Ureter (tissue), 1 donor: ENCODE measurements at regions not wholly inside any gene's neighbourhood (a gene's known extent, or its start where the extent isn't known, plus 50 kb on each side); places are given as distances from the start of the nearest gene placed in this dataset.

Experiments
- DNase-seq: peaks from one replicate; pipeline ENCODE4 v3.0.0-alpha.2; 2020; ENCODE audit warnings: low spot score
- donor health status: DM: yes; HTN: yes; CAD: no.

DNA sequence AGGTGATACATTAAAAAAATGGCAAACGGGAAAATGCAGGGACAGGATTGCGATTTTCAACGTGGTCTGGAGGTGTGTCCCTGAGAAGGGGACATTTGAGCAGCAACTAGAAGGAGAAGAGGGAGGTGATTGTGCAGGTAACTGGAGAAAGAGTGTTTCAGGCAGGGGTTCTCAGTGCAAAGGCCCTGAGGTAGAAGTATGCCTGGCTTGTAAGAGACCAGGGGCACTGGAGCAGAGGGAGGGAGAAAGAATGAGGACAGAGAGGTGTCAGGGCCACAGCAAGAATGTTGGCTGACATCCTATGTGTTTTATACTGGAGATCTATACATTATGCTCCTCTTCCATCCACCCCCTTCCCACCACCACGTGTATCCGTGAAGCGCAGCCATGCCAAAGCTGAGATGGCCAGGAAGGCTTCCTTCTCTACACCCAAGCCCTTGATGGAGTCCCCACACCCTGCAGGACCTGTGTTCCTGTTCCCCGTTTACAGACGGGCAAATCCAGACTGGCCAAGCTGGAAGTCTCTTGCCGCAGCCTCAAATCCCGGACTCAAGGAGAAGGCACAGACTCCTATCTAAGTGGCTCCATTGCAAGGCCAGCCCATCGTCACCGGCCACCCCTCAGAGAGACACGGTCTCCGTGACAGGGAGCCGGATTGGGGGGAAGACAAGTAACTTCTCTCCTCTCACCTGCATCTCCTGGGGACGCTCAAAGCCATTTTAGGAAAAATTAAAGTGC is 416.1 kb downstream of the MN1 start:
- DNase-seq: no peak

DNA sequence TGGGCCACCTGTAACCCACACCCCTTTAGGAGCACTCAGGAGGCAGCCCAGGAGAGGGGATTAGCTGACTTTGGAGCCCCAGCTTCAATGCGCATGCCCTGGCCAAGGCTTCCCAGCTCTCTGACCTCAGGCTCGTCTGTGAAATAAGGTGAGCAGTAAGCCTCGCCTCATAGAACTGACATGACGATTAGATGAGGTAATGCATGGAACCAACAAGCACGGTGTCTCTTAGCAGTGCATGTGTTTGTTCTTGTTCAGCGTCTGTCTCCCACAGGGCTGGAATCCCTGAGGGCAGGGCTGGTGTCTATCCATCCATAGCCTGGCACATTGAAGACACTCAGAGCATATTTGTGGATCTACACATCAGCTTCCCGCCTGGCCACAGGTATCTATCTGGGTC is 415.4 kb downstream of the MN1 start:
- DNase-seq: no peak

DNA sequence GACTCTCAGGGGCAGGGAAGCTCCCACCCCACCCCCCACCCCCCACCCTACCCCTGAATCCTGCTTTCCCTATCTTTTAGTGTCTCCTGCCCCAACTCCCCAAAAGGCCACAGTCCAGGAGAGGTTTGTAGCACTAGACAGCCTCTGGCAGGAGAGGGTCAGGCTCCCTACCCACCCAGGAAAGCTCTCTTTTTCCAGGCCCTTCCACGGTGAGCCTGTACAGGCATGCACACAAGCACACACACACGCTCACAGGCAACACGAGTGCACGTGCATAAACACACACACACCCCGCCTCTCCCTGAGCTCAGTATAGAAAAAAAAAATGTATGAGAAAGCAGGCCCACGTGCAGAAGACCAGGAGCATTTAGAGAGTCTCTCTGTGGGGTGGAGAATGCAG is 414.0 kb downstream of the MN1 start:
- no peak for DNase-seq

DNA sequence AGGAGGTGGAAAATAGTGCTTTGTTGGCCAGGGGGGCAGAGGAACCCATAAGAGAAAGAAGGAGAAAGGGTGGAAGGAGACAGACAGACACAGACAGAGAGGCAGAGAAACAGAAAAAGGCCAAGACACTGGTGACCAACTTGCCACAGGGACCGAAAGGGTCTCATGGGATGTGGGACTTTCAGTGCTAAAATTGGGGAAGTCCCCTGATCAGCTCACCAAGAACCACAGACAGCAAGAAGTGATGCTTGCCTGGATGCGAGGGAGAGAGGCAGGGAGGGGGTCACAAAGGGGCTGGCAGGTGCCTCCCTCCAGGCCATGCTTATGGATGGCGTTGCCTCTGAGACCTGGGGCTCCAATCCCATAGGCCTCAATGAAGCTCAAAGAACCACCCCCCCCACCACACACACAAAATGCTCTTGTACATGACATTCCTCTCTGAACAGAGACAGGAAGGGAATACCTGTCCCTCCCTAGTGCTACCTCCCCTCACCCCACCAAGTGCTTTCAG is 413.4 kb downstream of the MN1 start:
- no peak for DNase-seq

DNA sequence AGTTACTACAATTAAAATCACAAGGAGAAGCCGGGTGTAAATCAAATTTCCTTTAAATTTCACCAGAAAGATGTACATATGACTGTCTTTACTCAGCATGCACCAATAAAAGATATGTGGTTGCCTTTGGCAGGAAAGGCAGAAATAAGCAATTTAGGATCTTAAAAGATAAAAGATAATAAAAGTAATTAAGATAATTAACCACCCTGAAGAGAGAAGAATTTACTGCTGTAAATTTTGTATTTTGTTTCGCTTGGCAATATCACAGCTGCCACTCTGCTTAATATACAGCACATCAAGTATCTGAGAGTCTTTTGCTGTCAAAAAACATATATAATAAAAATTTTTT is 411.9 kb downstream of the MN1 start:
- no peak for DNase-seq

DNA sequence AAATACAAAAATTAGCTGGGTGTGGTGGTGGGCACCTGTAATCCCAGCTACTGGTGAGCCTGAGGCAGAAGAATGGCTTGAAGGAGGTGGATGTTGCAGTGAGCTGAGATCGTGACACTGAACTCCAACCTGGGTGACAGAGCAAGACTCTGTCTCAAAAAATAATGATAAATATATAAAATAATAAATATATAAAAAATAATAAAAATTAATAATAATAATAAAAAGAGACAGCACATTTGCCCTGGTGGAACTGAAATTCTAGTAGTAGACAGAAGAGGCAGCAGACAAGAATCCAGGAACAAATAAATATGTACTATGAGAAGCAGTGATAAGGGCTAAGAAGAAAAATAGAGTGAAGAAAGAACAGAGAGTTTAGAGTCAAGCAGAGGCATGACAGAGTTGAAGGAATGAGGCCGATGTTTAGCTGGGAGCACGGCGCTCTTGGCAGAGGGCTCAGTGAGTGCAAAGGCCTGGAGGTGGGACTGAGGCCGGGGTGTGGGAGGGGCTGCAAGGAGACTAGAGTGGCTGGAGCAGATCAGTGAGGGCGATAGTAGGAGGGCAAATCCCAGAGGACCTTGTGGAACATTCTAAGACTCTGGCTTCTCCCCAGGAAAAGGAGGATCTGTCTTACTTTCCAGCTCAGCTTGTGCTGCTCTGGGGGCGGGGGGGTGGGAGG is 410.3 kb downstream of the MN1 start:
- DNase-seq: peak; percentile 60

DNA sequence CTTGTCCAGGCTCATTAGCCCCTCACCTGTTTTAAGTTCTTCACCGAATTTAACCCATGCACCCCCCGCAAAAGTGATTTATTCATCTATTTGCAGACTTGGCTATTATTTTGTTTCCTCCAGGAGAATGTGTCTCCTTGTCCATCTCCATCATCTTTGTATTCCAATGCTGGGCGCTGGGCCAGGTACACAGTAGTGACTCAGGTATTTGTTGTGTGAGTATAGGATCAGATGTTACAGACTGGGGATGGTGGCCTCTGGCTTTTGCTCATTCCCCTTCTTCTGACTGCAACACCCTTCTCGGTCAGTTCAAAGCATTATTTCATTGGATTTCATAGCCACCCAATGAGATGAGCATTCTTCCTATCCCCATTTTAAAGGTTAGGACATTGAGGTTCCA is 408.2 kb downstream of the MN1 start:
- DNase-seq: no peak

DNA sequence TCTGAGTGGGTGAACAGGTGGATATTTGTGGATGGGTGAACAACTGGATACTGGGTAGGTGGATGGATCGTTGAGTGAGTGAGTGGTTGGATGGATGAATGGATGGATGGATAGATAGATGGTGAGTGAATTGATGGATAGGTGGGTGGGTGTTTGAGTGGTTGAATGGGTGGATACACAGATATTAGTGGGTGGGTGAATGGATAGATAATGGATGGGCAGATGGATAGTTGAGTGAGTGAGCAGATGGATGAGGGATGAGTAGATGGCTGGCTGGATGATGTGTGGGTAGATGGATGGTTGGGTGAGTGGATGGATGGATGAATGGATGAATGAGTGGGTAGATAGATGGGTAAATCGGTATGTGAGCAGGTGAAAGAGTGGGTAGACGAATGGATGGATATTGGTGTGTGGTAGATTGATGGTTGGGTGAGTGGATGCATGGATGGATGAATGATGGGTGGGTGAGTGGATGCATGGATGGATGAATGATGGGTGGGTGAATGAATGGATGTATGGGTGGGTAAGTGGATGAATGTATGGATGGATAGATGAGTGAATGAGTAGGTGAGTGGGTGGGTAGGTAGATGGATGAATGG is 406.7 kb downstream of the MN1 start:
- no peak for DNase-seq

DNA sequence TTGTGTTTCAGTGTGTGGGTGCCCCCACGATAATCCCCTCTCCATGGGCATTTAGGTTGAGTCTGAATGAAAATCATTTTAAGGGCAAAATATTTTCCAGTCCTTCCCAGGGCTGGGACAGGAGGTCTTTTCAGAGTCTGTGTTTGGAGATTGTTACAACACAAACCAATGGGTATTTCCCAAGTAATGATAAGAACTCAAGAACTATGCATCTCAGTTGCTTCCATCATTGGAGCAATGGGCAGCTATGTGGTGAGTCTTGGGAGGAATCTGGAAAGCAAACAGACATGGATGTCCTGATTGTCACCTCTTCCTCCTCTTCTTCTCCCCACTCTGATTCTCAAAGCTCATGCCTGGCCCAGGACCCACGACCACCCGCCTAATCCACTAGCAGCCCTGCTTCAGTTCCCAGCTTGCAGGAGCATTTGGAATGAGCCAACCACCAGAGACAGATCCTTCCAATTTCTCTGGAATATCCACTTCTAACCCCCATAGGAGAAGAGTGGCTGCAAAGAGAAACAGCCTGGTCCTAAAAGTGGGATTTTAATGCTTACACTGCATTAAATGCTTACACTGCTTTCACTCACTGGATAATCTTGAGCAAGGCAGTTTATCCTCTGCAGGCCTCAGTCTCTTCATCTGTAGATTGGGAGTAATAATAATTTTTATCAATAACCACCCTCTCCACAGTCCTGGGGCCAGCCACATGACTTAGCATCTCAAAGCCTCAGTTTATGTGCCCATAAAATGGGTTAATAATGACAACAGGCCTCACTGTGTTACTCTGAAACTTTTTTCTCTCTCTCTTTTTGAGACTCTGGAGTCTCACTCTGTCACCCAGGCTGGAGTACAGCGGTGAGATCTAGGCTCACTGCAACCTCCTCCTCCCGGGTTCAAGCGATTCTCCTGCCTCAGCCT is 404.3 kb downstream of the MN1 start:
- no peak for DNase-seq

DNA sequence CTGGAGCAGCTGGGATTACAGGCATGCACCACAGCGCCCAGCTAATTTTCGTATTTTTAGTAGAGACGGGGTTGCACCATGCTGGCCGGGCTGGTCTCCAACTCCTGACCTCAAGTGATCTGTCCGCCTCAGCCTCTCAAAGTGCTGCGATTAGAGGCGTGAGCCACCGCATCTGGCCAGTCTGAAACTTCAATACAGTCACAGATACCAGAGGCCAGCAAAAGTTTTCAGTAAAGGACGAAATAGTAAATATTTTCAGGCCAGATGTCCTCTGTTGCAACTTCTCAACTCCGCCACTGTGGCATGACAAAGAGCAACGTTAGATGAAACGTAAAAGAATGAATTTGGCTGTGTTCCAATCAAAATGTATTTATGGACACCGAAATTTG is 403.6 kb downstream of the MN1 start:
- peak; percentile 69 for DNase-seq

DNA sequence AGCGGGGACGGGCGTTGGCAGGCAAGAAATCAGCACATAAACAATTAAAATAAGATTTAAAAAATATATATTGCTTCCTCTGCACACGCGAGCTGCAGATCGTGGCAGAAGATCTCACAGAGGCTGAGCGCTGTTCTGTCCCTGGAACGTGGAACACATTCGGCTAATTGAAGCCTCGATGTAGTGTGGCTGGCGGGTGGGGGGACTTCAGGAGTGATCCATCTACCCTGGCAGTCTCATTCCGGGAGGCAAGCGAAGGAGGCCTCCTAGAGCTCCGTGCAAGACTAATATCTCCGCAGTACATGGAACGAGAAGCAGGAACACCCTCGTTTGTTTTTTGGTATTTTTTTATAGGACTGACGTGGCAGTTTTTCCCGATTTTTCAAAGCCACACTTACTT is 402.4 kb downstream of the MN1 start:
- no peak for DNase-seq

DNA sequence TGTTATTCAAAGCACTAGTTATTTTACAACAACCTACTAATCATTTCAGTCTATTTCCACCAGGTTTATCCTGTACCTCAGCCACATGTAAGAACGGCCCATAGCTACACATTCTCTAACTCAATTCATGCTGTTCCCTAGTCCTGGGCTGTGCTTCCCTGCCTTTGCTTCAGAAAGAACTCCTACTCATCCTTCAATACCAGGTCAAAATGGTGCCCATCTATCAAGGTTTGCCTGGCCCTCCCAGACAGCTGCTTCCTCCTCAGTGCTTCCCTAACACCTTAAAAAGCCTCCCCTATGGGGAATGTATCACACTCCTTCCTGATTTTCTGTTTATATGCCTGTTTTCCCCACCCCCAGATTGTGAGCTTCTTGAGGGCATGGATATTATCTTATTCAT is 400.7 kb downstream of the MN1 start:
- no peak for DNase-seq

DNA sequence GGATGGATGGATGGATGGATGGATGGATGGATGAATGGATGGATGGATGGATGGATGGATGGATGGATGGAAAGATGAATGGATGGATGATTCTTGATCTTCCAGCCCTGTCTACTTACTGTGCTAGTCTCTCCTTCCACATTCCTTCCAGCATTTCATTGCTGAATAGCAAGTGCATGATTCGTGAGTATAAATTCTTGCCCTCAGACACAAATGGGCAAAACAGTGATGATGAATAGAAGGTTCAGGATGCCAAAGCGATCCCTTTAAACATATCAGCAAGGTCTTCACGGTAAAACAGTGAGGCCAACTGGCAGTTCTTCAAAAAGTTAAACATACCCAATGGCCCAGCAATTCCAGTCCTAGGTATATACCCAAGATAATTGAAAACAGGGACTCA is 400.2 kb downstream of the MN1 start:
- DNase-seq: no peak

DNA sequence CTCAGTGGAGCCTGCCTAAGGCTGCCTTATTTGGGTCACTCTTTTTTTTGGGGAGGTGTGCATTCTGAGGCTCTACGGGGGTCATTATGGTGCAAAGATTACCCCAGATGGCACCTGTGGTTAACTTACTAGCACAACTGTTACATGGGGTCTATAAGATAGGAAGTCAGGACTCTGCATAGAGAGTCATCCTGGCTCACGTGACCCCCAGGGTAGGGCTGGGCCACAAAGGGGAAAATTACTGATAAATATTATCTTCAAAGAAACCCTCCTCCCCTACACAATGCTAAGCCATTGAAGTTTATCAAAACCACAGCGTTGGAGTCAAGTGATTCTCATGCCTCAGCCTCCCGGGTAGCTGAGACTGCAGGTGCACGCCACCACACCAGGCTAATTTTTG is 397.1 kb downstream of the MN1 start:
- DNase-seq: no peak

DNA sequence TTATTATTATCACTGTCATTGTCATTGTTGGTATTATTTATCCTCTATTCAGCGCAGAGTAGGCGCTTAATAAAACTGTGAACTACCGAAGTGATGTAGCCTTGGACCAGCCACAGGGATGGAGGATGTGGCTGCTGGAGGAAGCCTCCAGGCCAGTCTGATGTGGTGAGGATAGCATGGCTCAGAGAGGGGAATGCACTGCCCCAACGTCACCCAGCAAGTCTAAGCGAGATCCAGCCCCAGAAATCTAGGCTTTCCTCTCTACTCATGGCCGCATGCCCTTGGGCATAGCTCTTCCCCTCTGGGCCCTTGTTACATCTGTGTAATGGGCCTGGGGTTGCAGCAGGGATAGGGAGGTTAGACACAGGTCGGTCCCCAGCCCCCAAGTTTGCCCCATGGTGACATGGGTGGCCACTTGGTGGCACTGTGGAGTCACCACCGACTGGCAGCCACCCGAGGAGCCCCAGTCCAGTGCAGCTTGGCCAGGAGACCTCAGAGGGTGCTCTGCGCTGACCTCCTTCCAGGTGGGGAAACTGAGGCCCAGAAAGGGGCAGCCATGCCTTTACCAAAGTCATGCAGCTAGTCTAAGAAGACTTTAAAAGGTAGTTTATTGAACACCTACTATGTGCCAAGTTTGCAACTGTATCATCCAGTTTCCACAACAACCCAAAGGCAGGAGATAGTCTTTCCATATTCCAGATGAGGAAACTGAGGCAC is 395.7 kb downstream of the MN1 start:
- no peak for DNase-seq

DNA sequence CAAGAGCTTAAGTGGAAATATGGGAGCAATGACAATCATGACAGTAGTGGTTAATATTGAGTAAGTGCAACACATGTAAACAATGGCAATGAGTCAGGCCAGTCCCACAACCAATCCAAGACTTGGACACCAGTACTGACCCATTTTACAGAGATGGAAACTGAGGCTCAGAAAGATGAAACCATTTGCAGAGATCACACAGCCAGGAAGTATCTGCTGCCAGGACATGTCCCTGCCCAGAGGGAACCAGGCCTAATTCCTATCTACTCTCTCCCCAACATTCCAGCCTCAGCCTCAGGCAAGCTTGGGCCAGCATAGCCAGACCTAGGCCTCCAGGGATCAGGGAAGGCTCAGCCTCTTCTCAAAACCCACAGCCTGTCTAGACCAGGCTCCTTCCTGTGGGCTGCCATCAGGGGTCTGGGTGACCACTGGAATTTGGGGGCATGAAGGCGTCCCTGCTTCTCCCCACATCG is 395.1 kb downstream of the MN1 start:
- DNase-seq: no peak

DNA sequence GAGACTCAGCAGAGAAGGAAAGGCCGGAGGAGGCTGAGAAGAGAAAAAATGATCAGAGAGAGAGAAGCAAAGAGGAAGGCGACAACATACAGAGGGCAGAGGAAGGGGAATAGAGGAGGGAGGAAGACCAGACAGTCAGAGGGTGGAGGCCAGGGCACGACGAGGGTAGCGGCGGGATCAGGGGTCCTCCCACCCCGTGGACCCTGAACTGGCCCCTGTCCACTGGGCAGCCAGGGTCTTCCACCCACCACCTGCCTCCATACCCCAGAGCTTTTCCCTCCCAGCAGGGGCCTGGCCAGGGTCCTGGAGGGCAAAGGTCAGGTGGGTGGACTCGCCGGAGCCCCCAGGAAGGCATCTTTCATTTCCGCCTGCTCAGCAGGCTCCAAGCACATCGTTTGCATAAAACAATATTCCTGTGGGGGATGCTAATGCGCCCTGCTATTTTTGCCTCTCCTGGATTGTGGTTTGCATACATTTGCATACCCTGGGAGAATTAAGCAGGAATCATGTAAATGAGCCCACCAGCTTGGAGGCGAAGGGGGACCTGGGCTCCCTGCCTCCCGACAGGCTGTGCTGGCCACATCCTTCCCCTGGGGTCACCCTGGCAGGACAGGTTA is 394.1 kb downstream of the MN1 start:
- DNase-seq: no peak

DNA sequence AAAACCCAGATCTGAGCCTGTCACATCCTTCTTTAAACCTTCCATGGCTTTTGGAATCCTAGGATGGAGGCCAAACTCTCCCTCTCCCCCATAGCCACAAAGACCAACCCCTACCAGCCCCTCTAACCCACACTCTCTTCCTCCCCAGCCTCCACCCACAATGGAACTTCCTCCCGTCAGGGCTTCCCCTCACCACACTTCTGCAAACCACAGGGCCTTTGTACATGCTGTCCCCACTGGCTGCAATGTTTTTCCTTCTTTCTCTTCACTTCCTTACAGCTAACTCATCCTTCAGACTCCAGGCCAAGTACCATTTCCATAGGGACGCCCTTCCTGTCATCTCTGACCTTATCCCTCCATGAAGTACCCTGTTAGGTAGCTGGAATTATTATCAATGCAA is 393.5 kb downstream of the MN1 start:
- DNase-seq: no peak

DNA sequence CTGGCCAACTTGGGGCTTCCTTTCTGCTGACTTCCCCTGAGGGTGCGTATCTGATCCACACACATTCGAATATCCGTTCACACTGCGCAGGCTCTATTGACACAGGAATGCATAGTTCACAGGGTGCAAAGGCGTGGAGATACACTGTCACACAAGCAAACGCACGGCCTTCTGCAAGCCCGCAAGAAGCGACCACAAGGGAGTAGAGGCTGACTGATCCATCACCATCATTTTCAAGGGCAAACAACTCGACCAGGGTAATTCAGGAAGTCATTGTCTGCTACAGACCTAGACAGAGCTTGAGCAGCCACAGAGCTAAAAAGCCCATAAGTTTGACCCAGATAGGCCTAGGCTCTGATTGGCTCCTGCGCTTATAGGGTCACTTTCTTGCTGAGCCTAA is 392.3 kb downstream of the MN1 start:
- DNase-seq: no peak

DNA sequence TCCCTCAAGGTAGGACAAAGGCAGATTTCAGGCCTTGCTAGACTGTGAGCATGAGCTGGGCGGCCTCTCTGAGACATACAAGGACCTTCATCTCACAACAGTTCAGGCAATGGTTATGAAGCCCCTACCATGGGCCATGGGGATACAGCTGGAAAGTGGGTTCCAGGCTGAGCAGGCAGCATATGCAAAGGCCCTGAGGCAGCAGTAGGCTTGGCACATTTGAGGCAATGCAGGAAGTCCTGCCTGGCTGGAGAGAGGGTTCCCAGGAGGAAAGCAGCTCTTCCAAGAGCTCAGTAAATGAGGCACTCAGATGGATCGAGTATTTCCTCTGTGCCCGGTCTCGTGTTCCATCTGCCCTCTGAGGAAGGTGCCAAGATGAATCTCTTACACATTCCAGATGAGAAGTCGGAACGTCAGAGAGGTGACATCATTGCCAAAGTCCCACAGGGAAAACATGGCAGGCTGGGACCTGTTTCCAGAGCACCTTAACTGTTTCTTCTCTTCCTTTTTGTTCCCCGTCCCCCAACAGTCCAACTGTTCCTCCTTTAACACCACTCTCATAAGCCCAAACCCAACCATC is 388.6 kb downstream of the MN1 start:
- no peak for DNase-seq

DNA sequence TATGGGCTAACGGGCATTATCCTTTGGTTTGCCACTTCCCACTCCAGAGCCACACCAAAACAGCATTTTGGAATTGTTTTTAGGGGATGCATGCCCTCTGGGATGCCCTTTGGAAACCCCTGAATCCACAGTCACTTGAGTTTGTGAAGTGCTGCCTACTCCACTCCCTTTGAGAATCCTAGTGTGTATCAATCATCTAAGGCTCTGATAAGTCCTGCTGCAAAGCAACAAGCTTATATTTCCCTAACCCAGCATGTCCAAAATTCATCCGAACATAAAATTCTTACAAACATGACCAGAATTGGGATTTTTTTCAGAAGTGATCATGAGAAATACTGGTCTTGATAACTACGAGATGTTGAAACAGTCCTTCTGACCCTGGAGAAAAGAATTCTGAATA is 387.9 kb downstream of the MN1 start:
- no peak for DNase-seq
